ENCODE measurements at regions not wholly inside any gene's neighbourhood (a gene's known extent, or its start where the extent isn't known, plus 50 kb on each side); places are given as distances from the start of the nearest gene placed in this dataset.
"Not testable (repeated sequence)": the region's sequence is repeated elsewhere in the genome, so short reads cannot be mapped to it uniquely, and the experiment has no call there.

- no peak for DNase-seq
Observed at GRCh38 chrX:46366381-46367207, 178.6 kb downstream of the ZNF674 start.

DNA sequence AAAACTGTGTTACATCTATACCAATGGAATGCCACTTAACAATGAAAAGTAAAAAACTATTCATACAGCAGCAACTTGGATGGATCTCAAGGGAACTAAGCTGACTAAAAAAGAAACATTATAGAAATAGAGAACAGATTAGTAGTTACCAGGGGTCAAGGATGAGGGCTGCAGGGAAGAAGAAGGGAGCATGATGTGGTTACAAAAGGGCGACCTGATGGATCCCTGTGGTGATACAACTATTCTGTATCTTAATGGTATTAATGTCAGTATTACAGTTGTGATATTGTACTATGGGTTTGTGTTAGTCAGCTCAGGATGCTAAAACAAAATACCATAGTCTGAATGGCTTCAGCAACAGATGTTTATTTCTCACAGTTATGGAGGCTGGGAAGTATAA lies 190.7 kb downstream of the ZNF674 start:
- DNase-seq = no peak

- DNase-seq = no peak
Observed at GRCh38 chrX:46341767-46342322, 203.4 kb downstream of the ZNF674 start.

- no peak for DNase-seq
Observed at GRCh38 chrX:46340696-46341095, 204.5 kb downstream of the ZNF674 start.

DNA sequence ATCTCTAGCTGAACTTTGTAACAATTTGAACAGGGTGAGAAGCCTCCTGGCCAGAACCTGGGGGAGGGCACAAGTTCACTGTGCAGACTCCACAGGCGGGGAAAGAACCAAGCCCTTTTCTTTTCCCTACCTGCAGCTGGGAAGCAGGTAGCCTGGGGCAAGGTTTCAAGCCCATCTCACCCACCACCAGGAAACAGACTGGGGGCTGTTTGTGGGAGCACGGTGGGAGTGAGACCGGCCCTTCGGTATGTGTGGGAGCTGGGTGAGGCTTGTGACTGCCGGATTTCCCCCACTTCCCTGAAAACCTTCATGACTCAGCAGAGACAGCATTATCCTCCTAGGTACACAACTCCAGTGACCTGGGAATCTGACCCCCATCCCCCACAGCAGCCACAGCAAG lies 211.7 kb downstream of the ZNF674 start:
- no peak for DNase-seq

GRCh38 chrX:46330981-46331380 lies 214.2 kb downstream of the ZNF674 start:
- no peak for DNase-seq

- DNase-seq = no peak
Observed at GRCh38 chrX:46330513-46330912, 214.7 kb downstream of the ZNF674 start.

GRCh38 chrX:46328133-46328532 lies 217.1 kb downstream of the ZNF674 start:
- DNase-seq = no peak

DNA sequence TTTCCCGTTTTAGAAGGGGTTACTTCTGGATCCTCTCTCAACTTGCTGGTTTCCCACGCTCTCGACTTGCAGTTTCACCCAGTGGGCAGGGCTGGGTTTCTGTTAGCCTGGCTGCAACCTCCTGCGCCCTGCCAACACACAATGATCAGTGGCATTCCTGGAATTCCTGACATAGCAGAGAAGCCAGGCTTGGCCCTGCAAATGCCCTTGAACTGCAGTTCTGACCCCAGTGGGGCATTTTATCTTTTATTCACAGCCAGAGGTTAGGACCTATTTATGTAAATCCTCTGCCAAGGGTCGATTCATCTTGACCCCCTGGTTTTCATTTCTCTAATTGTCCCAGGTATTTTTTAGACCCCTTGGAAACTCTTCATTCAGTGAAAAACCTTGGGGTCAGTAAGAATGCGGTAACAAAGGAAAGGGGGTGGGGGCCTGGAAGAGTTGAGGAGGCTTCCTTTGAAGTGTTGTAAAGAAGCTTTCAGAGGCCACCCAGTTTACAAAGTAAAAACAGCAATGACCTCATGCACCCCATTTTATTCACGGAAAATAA lies 217.6 kb downstream of the ZNF674 start:
- DNase-seq = no peak

DNA sequence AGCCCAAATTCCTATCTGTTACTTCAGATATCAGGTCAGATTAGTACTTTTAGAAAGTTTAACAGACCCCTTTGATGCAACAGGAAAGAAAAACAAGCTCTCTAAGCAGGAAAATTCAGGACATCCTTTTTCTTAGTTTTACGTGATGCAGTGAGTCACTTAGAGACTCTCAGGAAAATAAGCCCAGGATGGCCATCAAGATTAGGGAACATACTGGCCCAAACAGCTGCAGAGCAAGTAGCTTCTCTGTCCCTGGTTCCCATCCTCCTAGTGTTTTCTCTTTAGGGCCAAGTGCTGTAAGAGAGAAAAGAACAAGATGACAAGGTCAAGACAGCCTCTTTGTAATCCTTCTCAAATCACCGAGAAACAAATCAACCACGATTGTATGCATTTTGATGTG lies 219.1 kb downstream of the ZNF674 start:
- no peak for DNase-seq

DNA sequence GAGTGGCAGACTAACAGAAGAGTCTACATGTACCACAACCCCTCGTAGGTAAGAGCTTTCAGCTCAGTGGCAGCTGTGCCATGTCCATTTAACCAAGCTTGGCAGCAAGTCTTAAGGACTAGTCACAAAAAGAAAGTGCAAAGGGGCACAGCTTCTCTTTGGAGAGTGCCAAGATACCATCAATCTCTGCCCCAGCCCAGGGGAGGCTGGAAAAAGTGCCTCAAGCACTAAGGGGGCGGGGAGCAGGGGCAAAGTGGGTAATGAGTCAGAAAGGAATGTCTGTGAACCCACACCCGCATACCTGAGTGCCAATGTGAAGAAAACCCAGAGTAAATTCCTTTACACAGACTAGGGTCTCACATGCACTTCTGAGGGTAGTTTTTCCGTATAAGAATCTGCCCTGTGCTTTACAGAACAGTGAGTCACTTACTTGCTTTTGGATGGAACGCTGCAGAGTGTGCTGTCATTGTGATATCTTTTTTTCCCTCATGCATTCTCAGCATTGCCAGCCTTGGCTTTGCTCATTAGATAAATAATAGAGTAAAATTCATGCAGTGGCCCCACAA lies 219.8 kb downstream of the ZNF674 start:
- DNase-seq = peak; percentile 86

GRCh38 chrX:46324166-46324565 lies 221.1 kb downstream of the ZNF674 start:
- no peak for DNase-seq

- DNase-seq = not testable (repeated sequence)
Observed at GRCh38 chrX:46322929-46323328, 222.3 kb downstream of the ZNF674 start.

DNA sequence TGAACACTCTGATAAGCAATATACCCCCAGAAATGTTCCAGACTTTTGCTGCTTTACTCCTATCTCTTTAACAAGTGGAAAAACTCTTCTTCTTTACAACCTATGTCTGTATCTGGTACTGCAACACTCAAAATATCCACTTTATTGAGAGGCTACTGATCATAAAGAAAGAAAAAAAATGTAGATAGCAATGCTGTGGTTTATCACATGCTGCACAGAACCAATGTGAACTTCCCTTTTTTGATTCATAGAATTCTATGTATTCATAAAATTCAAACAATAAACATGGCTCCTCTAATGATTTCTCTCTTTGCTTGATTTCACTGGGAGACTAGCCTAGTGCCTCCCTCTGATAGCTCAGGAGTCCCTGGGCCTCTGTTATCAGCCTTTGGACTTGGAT lies 223.5 kb downstream of the ZNF674 start:
- no peak for DNase-seq

DNA sequence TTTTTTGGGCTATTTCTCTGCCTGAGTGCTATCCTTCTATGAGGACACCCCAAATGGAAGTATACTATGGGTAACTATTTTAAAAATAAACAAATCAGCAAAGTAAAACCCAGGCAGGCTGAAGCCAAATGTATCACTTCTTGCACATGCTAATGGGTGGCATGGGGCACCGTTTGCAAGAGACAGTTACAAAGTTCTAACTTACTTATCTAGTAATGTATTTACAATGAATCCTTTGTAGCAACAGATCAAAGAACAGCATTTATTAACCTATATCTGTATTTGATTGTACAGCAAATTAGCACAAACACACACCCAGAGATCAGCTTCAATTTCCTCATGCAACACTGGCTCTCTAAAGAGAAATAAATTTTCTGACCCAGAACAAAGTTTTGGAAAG lies 225.5 kb downstream of the ZNF674 start:
- no peak for DNase-seq

- DNase-seq = no peak
Observed at GRCh38 chrX:46318551-46318950, 226.7 kb downstream of the ZNF674 start.

DNA sequence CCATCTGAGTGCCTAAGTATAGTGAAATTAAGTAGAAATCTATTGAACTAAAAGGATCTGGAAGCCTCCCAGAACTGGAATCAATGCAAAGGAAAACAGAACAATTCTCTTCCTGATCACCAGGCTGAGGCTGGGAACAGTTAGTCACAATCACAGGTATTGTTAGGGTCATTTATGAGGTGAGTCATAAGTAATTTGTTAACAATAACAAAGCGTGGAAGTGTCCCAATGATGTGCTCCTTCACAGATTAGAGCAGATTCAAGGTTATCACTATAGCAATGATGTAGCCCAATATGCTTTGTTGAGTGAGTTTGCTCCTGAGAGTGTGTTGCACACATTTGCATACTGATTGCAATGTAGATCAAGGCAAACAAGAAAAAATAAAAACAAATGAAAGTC lies 228.1 kb downstream of the ZNF674 start:
- DNase-seq = no peak

- DNase-seq = no peak
Observed at GRCh38 chrX:46311581-46312120, 233.6 kb downstream of the ZNF674 start.

GRCh38 chrX:46310815-46311497 lies 234.3 kb downstream of the ZNF674 start:
- DNase-seq = no peak

DNA sequence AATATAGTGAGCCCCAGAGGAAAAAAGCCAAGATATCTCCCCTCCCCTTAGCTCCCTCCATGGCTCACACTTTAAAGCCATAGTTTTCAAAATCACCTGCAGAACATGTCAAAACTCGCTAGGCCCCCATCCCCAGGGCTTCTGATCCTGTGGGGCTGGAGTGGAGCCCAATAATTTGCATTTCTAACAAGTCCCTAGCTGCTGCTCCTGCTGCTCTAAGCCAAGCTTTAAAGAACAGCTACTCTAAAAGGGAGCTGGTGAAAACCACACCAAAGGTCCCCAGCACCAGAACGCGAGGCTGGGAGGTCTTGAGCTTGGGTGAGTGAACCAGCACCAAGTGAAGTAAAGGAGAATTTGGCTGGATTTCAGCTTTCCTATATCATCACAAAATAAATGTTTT lies 237.1 kb downstream of the ZNF674 start:
- DNase-seq = no peak

DNA sequence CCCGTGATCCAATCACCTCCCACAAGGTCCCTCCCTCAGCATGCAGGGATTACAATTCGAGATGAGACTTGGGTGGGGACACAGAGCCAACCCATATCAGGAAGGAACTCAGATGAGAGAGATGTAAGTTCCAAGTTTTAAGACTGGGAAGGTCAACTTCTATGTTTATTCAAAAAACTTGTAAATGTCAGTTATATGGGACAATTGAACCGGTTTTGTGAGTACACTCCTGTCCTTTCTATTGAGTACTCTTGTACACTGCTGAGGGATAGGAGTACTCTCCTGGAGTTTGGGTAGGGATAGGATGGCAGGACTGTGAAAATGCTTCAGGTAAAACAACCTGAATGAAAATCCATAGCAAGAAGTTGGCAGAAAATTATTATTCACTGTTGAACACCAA lies 239.1 kb downstream of the ZNF674 start:
- no peak for DNase-seq

DNA sequence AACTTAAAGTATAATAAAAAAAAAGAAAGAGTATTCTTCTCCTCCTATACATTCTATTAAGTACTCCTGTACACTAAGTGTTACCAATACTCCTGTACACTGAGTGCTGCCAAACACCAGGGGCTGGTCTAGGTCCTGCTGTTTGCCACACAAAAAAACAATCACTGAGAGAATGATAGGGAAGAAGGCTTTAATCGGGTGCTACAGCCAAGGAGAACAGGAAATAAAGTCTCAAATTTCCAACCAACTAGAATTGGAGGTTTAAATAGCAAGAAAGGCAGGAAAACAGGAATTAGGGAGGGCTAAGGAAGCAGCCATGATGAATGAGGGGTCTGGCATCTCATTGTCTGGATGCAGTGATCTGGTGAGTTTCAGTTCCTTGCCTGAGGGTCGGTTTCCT lies 239.8 kb downstream of the ZNF674 start:
- DNase-seq = no peak

- no peak for DNase-seq
Observed at GRCh38 chrX:46301903-46302302, 243.3 kb downstream of the ZNF674 start.

Data from activated effector memory CD4-positive, alpha-beta T cell treated with anti-CD3 and anti-CD28 coated beads, Interleukin-2, amount 50 U/mL, for 16 hours (primary cell).